PC-9 (cell line): ENCODE measurements at regions not wholly inside any gene's neighbourhood (a gene's known extent, or its start where the extent isn't known, plus 50 kb on each side); places are given as distances from the start of the nearest gene placed in this dataset.

Experiments used
- BruUV-seq: library from RNA; stranded (reverse); fragments of 400-500 nt; replicated peaks from 2 replicates; lab custom pipeline; 2021; lab: Mats Ljungman, UMichigan
- CTCF ChIA-PET: fragments of 300-600 bp; sonication (Branson Sonifier 250); formaldehyde crosslinking; loops from one replicate; lab custom pipeline; 2022; ENCODE audit warnings: antibody characterized with exemption; lab: Charles Lee
- POLR2A ChIA-PET: fragments of 300-600 bp; sonication (Branson Sonifier 250); formaldehyde crosslinking; loops from one replicate; lab custom pipeline; 2022; ENCODE audit warnings: antibody characterized with exemption; ENCODE audit not compliant: unreplicated experiment; lab: Charles Lee
- DNase-seq, 2 experiments: peaks; one replicate each; pipeline versions ENCODE4 v3.0.0 to v3.0.0-alpha.2; 2015 to 2022; ENCODE audit warnings: mixed read lengths in 1 of 2
- H2AFZ ChIP-seq: fragments of 200-600 bp; sonication (generic); 2 replicates; pipeline ENCODE4 v1.8.1; 2017; ENCODE audit warnings: antibody characterized with exemption
- H3F3A ChIP-seq: fragments of 200-600 bp; sonication (generic); 2 replicates; pipeline ENCODE4 v1.8.1; 2017; ENCODE audit warnings: antibody characterized with exemption, mild to moderate bottlenecking, low read depth; ENCODE audit not compliant: insufficient read depth
- H3K27ac ChIP-seq: fragments of 200-600 bp; sonication (generic); 2 replicates; pipeline ENCODE4 v1.6.1; 2016; ENCODE audit warnings: mixed run types
- H3K27me3 ChIP-seq: fragments of 200-600 bp; sonication (generic); 2 replicates; pipeline ENCODE4 v1.6.1; 2016; ENCODE audit warnings: low read depth, mixed run types; ENCODE audit not compliant: insufficient read depth
- H3K36me3 ChIP-seq: fragments of 200-600 bp; sonication (generic); 2 replicates; pipeline ENCODE4 v1.6.1; 2016; ENCODE audit warnings: low read depth, mixed run types
- H3K4me1 ChIP-seq: fragments of 200-600 bp; sonication (generic); replicated peaks from 2 replicates; pipeline ENCODE4 v1.6.1; 2016; ENCODE audit warnings: mixed run types; ENCODE audit not compliant: insufficient read depth
- H3K4me2 ChIP-seq: fragments of 200-600 bp; sonication (generic); 2 replicates; pipeline ENCODE4 v1.6.1; 2017; ENCODE audit warnings: mixed run types
- H3K4me3 ChIP-seq: fragments of 200-600 bp; sonication (generic); 2 replicates; pipeline ENCODE4 v1.6.1; 2016; ENCODE audit warnings: mixed run types
- H3K79me2 ChIP-seq: fragments of 200-600 bp; sonication (generic); 2 replicates; pipeline ENCODE4 v1.6.1; 2017; ENCODE audit warnings: low read depth, mixed run types
- H3K9me2 ChIP-seq: fragments of 200-600 bp; sonication (generic); 2 replicates; pipeline ENCODE4 v1.8.1; 2017; ENCODE audit warnings: mild to moderate bottlenecking; ENCODE audit not compliant: insufficient read depth
- H3K9me3 ChIP-seq: fragments of 200-600 bp; sonication (generic); 2 replicates; pipeline ENCODE4 v1.8.1; 2016; ENCODE audit warnings: low read depth; ENCODE audit not compliant: insufficient read depth
- H4K20me1 ChIP-seq: fragments of 200-600 bp; sonication (generic); 2 replicates; pipeline ENCODE4 v1.8.1; 2017; ENCODE audit not compliant: insufficient read depth
- EZH2 ChIP-seq: fragments of 200-600 bp; sonication (generic); IDR thresholded peaks from 2 replicates; pipeline ENCODE4 v1.8.0; 2017; ENCODE audit warnings: antibody characterized with exemption, low read depth
- intact Hi-C: fragments of 100-400 bp; cut with micrococcal nuclease; formaldehyde crosslinking; loops from one replicate; pipeline ENCODE4 v1.10.0; 2022; ENCODE audit not compliant: unreplicated experiment
- TF ChIP-seq, protein P1 (sequence below): fragments of 200-600 bp; sonication (generic); conservative IDR thresholded peaks from 2 replicates; pipeline ENCODE4 v1.6.1; 2017; ENCODE audit warnings: mixed run types, antibody characterized with exemption, mild to moderate bottlenecking, moderate library complexity

DNA sequence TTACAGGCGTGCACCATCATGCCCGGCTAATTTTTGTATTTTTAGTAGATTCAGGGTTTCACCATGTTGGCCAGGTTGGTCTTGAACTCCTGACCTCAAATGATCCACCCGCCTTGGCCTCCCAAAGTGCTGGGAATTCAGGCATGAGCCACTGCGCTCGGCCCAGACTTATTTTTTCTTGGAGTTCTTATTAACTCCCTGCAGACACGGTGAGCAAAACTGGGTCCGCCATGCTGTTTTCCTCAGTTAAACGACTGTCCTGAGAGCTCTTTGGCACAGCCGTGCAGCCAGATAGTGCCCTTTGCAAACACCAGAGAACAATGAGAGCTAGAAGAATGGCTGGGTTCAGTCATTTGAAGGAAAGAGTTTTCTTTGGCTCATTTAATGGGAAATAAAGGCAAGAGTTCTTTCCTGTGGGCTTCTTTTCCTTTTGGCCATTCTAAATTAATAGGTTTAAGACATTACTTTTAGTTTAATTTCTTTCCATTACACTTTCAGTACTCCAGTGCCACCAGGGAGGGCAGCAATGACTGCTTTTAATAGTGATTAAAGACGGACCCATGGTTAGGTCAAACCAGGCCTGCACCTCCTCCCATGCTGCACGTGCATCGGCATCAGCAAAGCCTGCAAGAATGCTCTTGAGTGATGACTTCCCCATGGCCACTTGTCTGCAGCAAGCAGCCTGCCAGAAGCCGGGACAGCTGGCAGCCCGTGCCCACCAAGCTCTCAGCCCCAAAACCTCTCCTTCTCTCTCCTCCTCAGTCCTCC lies 60.7 kb downstream of the VCPKMT start:
- ChIA-PET CTCF (no interaction called here), POLR2A (interaction anchor here (0.5 kb wide), 1 partner anchor 194 kb away, joined by 8 read pairs; no protein-coding TSS in a partner anchor)
- TF ChIP-seq, protein P1, sequence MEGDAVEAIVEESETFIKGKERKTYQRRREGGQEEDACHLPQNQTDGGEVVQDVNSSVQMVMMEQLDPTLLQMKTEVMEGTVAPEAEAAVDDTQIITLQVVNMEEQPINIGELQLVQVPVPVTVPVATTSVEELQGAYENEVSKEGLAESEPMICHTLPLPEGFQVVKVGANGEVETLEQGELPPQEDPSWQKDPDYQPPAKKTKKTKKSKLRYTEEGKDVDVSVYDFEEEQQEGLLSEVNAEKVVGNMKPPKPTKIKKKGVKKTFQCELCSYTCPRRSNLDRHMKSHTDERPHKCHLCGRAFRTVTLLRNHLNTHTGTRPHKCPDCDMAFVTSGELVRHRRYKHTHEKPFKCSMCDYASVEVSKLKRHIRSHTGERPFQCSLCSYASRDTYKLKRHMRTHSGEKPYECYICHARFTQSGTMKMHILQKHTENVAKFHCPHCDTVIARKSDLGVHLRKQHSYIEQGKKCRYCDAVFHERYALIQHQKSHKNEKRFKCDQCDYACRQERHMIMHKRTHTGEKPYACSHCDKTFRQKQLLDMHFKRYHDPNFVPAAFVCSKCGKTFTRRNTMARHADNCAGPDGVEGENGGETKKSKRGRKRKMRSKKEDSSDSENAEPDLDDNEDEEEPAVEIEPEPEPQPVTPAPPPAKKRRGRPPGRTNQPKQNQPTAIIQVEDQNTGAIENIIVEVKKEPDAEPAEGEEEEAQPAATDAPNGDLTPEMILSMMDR, result no peak
- TF ChIP-seq EZH2, result no peak
- intact Hi-C loops, result no loop called here
- Histone ChIP-seq H3K4me1 (peaks cover 16% of the 10 kb centered on the region), H4K20me1 (no peaks in the 10 kb centered on the region), H3K4me3 (no peak overlapping the region), H3K9me2 (no peaks in the 10 kb centered on the region), H3K27me3 (no peaks in the 10 kb centered on the region), H3K4me2 (no peak overlapping the region), H3K79me2 (no peaks in the 10 kb centered on the region), H2AFZ (no peak overlapping the region), H3K36me3 (no peaks in the 10 kb centered on the region), H3F3A (peaks cover 15% of the 10 kb centered on the region), H3K9me3 (no peaks in the 10 kb centered on the region), H3K27ac (no peak overlapping the region)
- DNase-seq, result no peak
- no TSS peak for BruUV-seq

DNA sequence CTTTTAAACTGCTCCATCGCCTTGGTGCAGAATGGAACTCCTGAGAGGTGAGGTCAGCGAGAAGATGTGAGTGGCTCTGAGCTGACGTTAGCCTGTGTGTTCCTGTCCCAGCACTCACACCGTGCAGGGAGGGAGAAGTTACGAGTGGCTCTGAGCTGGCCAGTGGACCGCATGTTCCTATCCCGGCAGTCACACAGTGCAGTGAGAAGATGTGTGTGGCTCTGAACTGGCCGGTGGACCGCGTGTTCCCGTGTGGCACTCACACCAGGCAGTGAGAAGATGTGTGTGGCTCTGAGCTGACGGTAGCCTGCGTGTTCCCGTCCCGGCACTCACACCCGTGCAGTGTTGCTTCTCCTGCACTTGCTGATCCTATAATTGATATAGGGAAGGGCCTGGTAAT lies 59.9 kb downstream of the VCPKMT start:
- Histone ChIP-seq H4K20me1 (no peaks in the 10 kb centered on the region), H3K4me2 (no peak overlapping the region), H3K9me3 (no peaks in the 10 kb centered on the region), H3K27me3 (no peaks in the 10 kb centered on the region), H2AFZ (no peak overlapping the region), H3K4me1 (peaks cover 24% of the 10 kb centered on the region), H3K9me2 (no peaks in the 10 kb centered on the region), H3K79me2 (no peaks in the 10 kb centered on the region), H3K27ac (no peak overlapping the region), H3K4me3 (no peak overlapping the region), H3K36me3 (no peaks in the 10 kb centered on the region), H3F3A (peaks cover 23% of the 10 kb centered on the region)
- no TSS peak for BruUV-seq
- ChIA-PET CTCF (no interaction called here), POLR2A (interaction anchor here (0.5 kb wide), 1 partner anchor 195 kb away, joined by 8 read pairs; no protein-coding TSS in a partner anchor)
- DNase-seq, result no peak
- TF ChIP-seq, protein P1, result no peak
- TF ChIP-seq EZH2, result no peak
- intact Hi-C loops, result no loop called here

DNA sequence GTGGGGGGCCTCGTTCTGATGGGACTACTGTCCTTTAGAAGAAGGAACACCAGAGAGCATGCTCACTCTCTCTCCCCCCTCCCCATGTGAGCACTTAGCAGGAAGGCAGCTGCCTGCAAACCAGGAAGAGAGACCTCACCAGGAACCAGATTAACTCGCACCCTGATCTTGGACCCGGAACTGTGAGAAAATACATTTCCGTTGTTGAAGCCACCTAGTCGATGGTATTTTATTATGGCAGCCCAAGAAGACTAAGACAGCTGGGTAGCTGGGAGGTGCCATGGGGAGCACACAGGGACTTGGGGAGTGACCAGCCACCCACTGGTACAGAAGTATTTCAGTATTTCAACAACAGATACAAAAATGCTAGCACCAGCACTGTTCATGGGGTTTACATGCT lies 59.0 kb downstream of the VCPKMT start:
- ChIA-PET CTCF (no interaction called here), POLR2A (no interaction called here)
- Histone ChIP-seq H3K9me2 (no peaks in the 10 kb centered on the region), H3K4me1 (peaks cover 33% of the 10 kb centered on the region), H4K20me1 (no peaks in the 10 kb centered on the region), H3K4me2 (no peak overlapping the region), H2AFZ (no peak overlapping the region), H3K4me3 (no peak overlapping the region), H3K27ac (no peak overlapping the region), H3K27me3 (no peaks in the 10 kb centered on the region), H3F3A (peaks cover 32% of the 10 kb centered on the region), H3K79me2 (no peaks in the 10 kb centered on the region), H3K36me3 (no peaks in the 10 kb centered on the region), H3K9me3 (no peaks in the 10 kb centered on the region)
- TF ChIP-seq, protein P1, result no peak
- TF ChIP-seq EZH2, result no peak
- BruUV-seq, result no TSS peak
- DNase-seq, result no peak
- intact Hi-C loops, result no loop called here
